ENCODE measurements at regions not wholly inside any gene's neighbourhood (a gene's known extent, or its start where the extent isn't known, plus 50 kb on each side); places are given as distances from the start of the nearest gene placed in this dataset.

DNA sequence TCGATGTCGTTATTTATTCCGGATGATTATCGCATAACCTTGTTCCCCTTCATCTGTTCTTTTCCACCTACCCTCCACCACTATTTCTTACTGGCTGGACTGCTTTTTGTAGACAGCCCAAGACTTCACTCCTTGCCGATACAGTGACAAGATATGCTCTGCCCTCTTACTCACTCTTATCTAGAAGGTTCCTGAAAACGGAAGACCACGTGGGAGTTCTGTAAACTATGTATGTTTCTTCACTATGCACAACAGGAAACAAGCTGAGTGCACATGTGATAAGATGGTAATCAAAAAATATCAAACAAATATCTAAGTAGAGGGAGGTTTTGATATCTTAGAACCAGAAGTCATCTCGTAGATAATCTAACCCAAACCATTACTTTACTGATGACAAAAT is 122.9 kb upstream of the ARHGAP20 start:
- TF ChIP-seq POLR2A (IDR thresholded peaks at IDR 0.05), result no peak
- TF ChIP-seq, protein P1, sequence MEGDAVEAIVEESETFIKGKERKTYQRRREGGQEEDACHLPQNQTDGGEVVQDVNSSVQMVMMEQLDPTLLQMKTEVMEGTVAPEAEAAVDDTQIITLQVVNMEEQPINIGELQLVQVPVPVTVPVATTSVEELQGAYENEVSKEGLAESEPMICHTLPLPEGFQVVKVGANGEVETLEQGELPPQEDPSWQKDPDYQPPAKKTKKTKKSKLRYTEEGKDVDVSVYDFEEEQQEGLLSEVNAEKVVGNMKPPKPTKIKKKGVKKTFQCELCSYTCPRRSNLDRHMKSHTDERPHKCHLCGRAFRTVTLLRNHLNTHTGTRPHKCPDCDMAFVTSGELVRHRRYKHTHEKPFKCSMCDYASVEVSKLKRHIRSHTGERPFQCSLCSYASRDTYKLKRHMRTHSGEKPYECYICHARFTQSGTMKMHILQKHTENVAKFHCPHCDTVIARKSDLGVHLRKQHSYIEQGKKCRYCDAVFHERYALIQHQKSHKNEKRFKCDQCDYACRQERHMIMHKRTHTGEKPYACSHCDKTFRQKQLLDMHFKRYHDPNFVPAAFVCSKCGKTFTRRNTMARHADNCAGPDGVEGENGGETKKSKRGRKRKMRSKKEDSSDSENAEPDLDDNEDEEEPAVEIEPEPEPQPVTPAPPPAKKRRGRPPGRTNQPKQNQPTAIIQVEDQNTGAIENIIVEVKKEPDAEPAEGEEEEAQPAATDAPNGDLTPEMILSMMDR (IDR thresholded peaks at IDR 0.05), result no peak
- Histone ChIP-seq H3K4me1 (no peaks in the 10 kb centered on the region), H3K27me3 (no peaks in the 10 kb centered on the region), H3K36me3 (no peaks in the 10 kb centered on the region), H3K4me3 (no peak overlapping the region), H3K9me3 (no peaks in the 10 kb centered on the region), H3K27ac (no peak overlapping the region)
- DNase-seq (no peak), ATAC-seq (no peak)
- 71% methylated on average over 8 of the region's 8 CpGs for WGBS (ENCODE audit: insufficient coverage, low coverage, low lambda C conversion rate, missing lambda C conversion rate)
- intact Hi-C loops (cut with DNase I), result no loop called here

DNA sequence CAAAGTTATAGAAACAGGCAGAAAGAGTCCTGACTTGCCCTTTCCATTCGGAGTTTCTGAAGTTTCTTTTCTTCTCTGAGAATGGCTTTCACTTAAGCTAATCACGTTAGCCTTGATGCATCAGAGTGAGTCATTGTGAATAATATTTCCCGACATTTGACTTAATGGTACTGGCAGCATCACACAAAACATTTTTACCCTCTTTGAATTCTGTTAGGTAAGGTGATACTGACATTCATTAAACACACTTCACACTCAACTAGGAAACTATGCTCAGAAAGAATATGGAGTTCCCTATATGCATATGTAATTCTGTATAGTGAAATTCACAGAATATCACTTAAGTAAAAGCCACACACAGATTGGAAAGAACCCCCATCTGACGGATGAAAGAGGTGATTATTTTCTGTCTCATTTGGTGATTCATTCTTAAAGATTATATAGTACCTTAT is 120.8 kb upstream of the ARHGAP20 start:
- ATAC-seq, result no peak
- H3K27ac ChIP-seq, result no peak overlapping the region
- H3K36me3 ChIP-seq, result no peaks in the 10 kb centered on the region
- WGBS (ENCODE audit: insufficient coverage, low coverage, low lambda C conversion rate, missing lambda C conversion rate), result 78% methylated on average over 4 of the region's 4 CpGs
- no peak for DNase-seq
- no peaks in the 10 kb centered on the region for H3K9me3 ChIP-seq
- TF ChIP-seq, protein P1 (IDR thresholded peaks at IDR 0.05), result no peak
- TF ChIP-seq POLR2A (IDR thresholded peaks at IDR 0.05), result no peak
- no peaks in the 10 kb centered on the region for H3K27me3 ChIP-seq
- H3K4me3 ChIP-seq, result no peak overlapping the region
- intact Hi-C loops (cut with DNase I), result no loop called here
- no peaks in the 10 kb centered on the region for H3K4me1 ChIP-seq

DNA sequence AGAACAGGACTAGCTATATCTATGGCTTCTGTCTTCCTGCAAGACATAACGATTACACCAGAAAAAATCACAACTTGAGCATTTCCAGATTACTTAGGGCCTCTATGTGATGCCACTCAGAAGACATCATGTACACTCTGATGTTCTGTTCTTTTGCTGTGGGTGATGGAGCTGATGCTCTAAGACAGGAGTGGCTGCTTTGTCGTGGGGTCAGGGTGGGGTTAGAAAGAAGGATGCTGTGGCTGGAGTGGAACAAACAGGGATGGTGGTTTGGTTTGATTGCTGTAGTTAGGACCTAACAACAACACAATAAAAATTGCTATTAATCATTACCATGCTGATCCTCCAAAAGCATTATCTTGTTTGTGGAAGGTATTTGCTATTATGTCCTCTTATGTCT is 120.3 kb upstream of the ARHGAP20 start:
- intact Hi-C loops (cut with DNase I), result no loop called here
- DNase-seq, result no peak
- Histone ChIP-seq H3K27me3 (no peaks in the 10 kb centered on the region), H3K36me3 (no peaks in the 10 kb centered on the region), H3K4me3 (no peak overlapping the region), H3K9me3 (no peaks in the 10 kb centered on the region), H3K4me1 (no peaks in the 10 kb centered on the region), H3K27ac (no peak overlapping the region)
- TF ChIP-seq, protein P1 (IDR thresholded peaks at IDR 0.05), result no peak
- no peak for TF ChIP-seq POLR2A (IDR thresholded peaks at IDR 0.05)
- 68% methylated on average over 2 of the region's 2 CpGs for WGBS (ENCODE audit: insufficient coverage, low coverage, low lambda C conversion rate, missing lambda C conversion rate)
- ATAC-seq, result no peak

DNA sequence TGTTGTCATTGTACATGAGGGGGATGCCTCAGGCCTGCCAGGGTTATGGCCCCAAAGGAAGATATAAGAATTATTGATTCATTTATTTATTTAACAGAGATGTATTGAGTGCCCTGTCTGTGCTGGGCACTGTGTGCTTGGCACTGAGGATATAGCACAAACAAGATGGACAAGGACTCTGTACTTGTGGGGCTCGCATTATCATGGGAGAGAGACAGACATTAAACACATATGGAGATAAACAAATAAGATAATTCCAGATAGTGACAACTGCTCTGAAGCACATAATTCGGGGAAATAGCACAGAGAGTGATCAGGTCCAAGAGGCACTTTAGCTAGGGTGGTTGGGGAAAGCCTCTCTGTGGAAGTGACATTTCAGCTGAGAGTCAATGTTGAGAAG is 119.8 kb upstream of the ARHGAP20 start:
- H3K4me3 ChIP-seq, result no peak overlapping the region
- 26% methylated on average over 2 of the region's 2 CpGs for WGBS (ENCODE audit: insufficient coverage, low coverage, low lambda C conversion rate, missing lambda C conversion rate)
- H3K36me3 ChIP-seq, result no peaks in the 10 kb centered on the region
- no peaks in the 10 kb centered on the region for H3K4me1 ChIP-seq
- H3K27ac ChIP-seq, result no peak overlapping the region
- ATAC-seq (peak in 2 of 4 donors; percentile 13 to 25), DNase-seq (no peak)
- no peaks in the 10 kb centered on the region for H3K27me3 ChIP-seq
- intact Hi-C loops (cut with DNase I), result no loop called here
- TF ChIP-seq, protein P1 (IDR thresholded peaks at IDR 0.05), result no peak
- no peak for TF ChIP-seq POLR2A (IDR thresholded peaks at IDR 0.05)
- H3K9me3 ChIP-seq, result no peaks in the 10 kb centered on the region

DNA sequence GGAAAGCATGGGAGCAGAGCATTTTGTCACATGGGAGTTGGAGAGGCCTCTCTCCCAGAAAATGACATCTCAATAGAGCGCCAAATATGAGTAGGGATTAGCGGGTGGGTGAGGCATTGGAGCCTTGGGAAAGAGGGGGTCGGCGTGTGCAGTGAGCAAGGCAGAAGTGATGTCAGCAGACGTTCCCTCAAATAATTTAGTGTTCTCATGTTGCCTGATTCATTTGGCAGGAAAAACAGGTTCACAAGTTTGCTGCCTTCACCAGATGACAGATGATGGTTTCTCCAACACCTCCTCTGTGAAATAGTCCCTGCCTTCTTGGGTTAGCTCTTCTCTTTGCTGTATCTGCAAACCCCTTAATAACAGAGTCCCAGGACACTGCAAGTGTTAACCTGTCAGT is 118.5 kb upstream of the ARHGAP20 start:
- WGBS (ENCODE audit: insufficient coverage, low coverage, low lambda C conversion rate, missing lambda C conversion rate), result 100% methylated on average over 2 of the region's 5 CpGs
- TF ChIP-seq, protein P1 (IDR thresholded peaks at IDR 0.05), result no peak
- no peak for TF ChIP-seq POLR2A (IDR thresholded peaks at IDR 0.05)
- no peak for DNase-seq
- H3K36me3 ChIP-seq, result no peaks in the 10 kb centered on the region
- no peak overlapping the region for H3K4me3 ChIP-seq
- ATAC-seq, result no peak
- intact Hi-C loops (cut with DNase I), result no loop called here
- no peak overlapping the region for H3K27ac ChIP-seq
- H3K9me3 ChIP-seq, result no peaks in the 10 kb centered on the region
- no peaks in the 10 kb centered on the region for H3K27me3 ChIP-seq
- no peaks in the 10 kb centered on the region for H3K4me1 ChIP-seq
